ENCODE measurements at regions not wholly inside any gene's neighbourhood (a gene's known extent, or its start where the extent isn't known, plus 50 kb on each side); places are given as distances from the start of the nearest gene placed in this dataset.

- H3K9me3 ChIP-seq = peaks cover 0 to 9% of the 10 kb centered on the region in 2 donors
- no peak overlapping the region for H3K4me3 ChIP-seq
- no peaks in the 10 kb centered on the region for H3K36me3 ChIP-seq
- TF ChIP-seq EP300 (IDR thresholded peaks at IDR 0.05) (no peak), CTCF (IDR thresholded peaks at IDR 0.05) (no peak), POLR2A (IDR thresholded peaks at IDR 0.05) (no peak)
- WGBS, 3 donors = 86 to 92% (median 87%) methylated on average over 11 of the region's 11 CpGs
- intact Hi-C loops (cut with DNase I) = no loop called here
- H3K27ac ChIP-seq = no peak overlapping the region
- peak in 1 of 5 donors; percentile 12 for DNase-seq
- no peaks in the 10 kb centered on the region for H3K27me3 ChIP-seq
- H3K4me1 ChIP-seq (ENCODE audit: insufficient read depth) = no peaks in the 10 kb centered on the region
These were observed 276.8 kb downstream of the BRD1 start for GRCh38 chr22:49550766-49551362.

- Histone ChIP-seq H3K27ac (no peak overlapping the region), H3K9me3 (peaks cover 0 to 9% of the 10 kb centered on the region in 2 donors), H3K36me3 (no peaks in the 10 kb centered on the region), H3K4me1 (ENCODE audit: insufficient read depth) (no peaks in the 10 kb centered on the region), H3K4me3 (no peak overlapping the region), H3K27me3 (no peaks in the 10 kb centered on the region)
- WGBS, 3 donors = 85 to 91% (median 88%) methylated on average over 3 of the region's 3 CpGs
- intact Hi-C loops (cut with DNase I) = no loop called here
- DNase-seq = no peak
- TF ChIP-seq EP300 (IDR thresholded peaks at IDR 0.05) (no peak), CTCF (IDR thresholded peaks at IDR 0.05) (no peak)
These were observed 277.6 kb downstream of the BRD1 start for GRCh38 chr22:49550141-49550430.

- DNase-seq = peak in 1 of 5 donors; percentile 3
- Histone ChIP-seq H3K27ac (no peak overlapping the region), H3K4me1 (ENCODE audit: insufficient read depth) (no peaks in the 10 kb centered on the region), H3K4me3 (no peak overlapping the region), H3K27me3 (no peaks in the 10 kb centered on the region), H3K9me3 (peaks cover 0 to 9% of the 10 kb centered on the region in 2 donors), H3K36me3 (no peaks in the 10 kb centered on the region)
- WGBS, 3 donors = 62 to 75% (median 73%) methylated on average over 22 of the region's 22 CpGs
- no peak for TF ChIP-seq EP300 (IDR thresholded peaks at IDR 0.05)
- TF ChIP-seq POLR2A (IDR thresholded peaks at IDR 0.05) = no peak
- no peak for TF ChIP-seq CTCF (IDR thresholded peaks at IDR 0.05)
- intact Hi-C loops (cut with DNase I) = loop anchor here in 1 of 4 donors (10.0 kb wide), 1 partner anchor 45 kb away; no protein-coding TSS in a partner anchor
These were observed 278.2 kb downstream of the BRD1 start for GRCh38 chr22:49549256-49550140.

GRCh38 chr22:49548356-49549202 lies 279.1 kb downstream of the BRD1 start:
- TF ChIP-seq EP300 (IDR thresholded peaks at IDR 0.05) (no peak), POLR2A (IDR thresholded peaks at IDR 0.05) (no peak), CTCF (IDR thresholded peaks at IDR 0.05) (no peak)
- H3K4me3 ChIP-seq = no peak overlapping the region
- DNase-seq = peak in 1 of 5 donors; percentile 3
- H3K9me3 ChIP-seq = peaks cover 0 to 9% of the 10 kb centered on the region in 2 donors
- intact Hi-C loops (cut with DNase I) = loop anchor here in 1 of 4 donors (10.0 kb wide), 1 partner anchor 46 kb away; no protein-coding TSS in a partner anchor
- no peaks in the 10 kb centered on the region for H3K27me3 ChIP-seq
- H3K4me1 ChIP-seq (ENCODE audit: insufficient read depth) = no peaks in the 10 kb centered on the region
- H3K27ac ChIP-seq = no peak overlapping the region
- 35 to 43% (median 42%) methylated on average over 17 of the region's 17 CpGs for WGBS, 3 donors
- no peaks in the 10 kb centered on the region for H3K36me3 ChIP-seq
